Transverse colon (tissue), 4 donors: ENCODE measurements at regions not wholly inside any gene's neighbourhood (a gene's known extent, or its start where the extent isn't known, plus 50 kb on each side); places are given as distances from the start of the nearest gene placed in this dataset.

Experiments used
- CTCF ChIP-seq, 5 experiments: fragments of 200-600 bp in 3 of 5; fragments of 450-650 bp in 2 of 5; sonication (generic) in 3 of 5; IDR thresholded peaks; 1 replicate in 2 of 5; 2 replicates in 3 of 5; pipeline ENCODE4 v1.5.1; 2016 to 2017; ENCODE audit warnings: antibody characterized with exemption in 5 of 5, inconsistent platforms in 3 of 5, mild to moderate bottlenecking in 2 of 5, moderate library complexity in 1 of 5
- EP300 ChIP-seq: sonication (generic); formaldehyde crosslinking; IDR thresholded peaks from one replicate; pipeline ENCODE4 v1.6.1; 2017; ENCODE audit warnings: antibody characterized with exemption, low read depth
- POLR2AphosphoS5 ChIP-seq, 3 donors: sonication (generic); formaldehyde crosslinking; IDR thresholded peaks; one replicate each; pipeline ENCODE4 v1.6.1; 2016; ENCODE audit warnings: antibody characterized with exemption in 3 of 3

- no peak for TF ChIP-seq CTCF (IDR thresholded peaks at IDR 0.05)
- no peak for TF ChIP-seq POLR2AphosphoS5 (IDR thresholded peaks at IDR 0.05)
- no peak for TF ChIP-seq EP300
These were observed 93.5 kb upstream of the EGFLAM start for GRCh38 chr5:38164776-38165399.
